Activated T-cell treated with anti-CD3 and anti-CD28 coated beads, Interleukin-2, amount 50 U/mL, for 48 hours (primary cell): ENCODE measurements at regions not wholly inside any gene's neighbourhood (a gene's known extent, or its start where the extent isn't known, plus 50 kb on each side); places are given as distances from the start of the nearest gene placed in this dataset.
A peak's percentile ranks its signal among the peaks of the same experiment; 100 is the strongest.

Experiments
- DNase-seq, 2 experiments: peaks; one replicate each; pipeline ENCODE4 v3.0.0-alpha.2; 2020

DNA sequence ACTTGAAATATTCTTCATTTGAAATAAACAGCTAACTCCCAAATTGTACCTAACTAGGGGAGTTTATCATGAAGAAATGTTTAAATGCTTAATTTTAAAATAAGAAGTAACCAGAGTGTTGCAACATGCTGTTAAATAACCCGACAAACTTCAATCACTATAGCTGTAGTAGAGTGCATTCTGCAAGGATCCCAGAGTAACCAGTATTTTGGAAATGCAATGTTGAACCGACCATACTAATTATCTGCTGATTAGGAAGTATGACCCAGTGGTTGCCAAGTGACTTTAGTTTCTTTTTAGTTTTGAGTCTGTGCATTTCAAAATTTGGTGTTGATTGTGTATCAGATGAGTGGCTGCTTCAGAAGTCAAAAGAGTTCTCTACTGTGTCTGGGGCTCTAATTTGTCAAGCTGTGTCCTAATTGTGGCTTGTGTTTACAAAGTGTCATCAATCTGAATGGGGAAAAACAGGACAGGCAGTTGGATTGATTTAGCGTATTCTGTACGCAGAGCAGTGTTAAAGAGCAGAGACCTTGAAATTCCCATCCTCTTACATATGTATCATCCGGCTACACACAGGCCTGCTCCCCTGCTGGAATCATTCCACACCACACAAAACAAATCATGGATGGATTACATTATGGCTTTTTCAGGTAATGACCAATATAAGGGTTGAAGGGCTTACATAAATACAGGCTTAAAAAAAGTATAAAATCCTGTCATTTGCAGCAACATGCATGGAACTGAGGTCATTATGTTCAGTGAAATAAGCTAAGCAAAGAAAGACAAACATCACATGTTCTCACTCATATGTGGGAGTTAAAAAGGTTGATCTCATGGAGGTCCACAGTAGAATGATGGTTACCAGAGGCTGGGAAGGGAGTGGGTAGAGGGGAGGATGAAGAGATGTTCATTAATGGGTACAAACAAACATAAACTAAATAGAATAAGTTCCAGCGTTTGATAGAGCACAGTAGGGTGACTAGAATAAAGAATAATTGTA lies 351.5 kb downstream of the KLF12 start:
- DNase-seq: no peak

DNA sequence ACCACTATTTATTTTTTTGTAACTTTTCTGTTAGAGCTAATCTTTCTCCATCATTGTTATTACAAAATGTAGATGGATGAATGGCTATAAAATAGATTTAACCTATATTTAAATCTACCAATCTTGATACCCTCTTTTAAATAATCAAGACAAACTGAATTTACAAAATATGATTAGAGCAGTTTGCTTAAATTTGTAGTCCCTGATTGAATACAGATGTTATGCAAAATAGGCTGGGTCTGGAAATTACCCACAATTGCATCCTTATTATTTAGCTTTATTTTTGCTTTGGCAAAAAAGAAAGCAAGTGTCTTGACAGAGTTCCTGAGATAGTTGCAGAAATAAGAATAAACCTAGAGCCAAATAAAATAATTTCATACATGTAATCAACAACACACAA lies 352.8 kb downstream of the KLF12 start:
- no peak for DNase-seq

DNA sequence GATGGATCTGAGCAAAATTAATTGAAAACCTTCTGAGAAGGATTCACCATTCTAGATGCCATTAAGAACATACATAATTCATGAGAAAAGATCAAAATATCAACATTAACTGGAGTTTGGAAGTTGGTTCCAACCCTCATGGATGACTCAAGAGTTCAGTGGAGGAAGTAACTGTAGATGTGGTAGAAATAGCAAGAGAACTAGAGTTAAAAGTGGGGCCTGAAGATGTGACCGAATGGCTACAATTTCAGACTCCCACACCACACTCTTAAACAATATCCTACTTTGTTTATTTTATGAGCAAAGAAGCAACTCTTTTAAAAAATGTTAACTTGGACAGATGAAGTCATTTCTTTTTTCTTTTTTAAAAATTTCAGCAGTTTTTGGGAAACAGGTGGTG lies 354.3 kb downstream of the KLF12 start:
- DNase-seq: no peak

DNA sequence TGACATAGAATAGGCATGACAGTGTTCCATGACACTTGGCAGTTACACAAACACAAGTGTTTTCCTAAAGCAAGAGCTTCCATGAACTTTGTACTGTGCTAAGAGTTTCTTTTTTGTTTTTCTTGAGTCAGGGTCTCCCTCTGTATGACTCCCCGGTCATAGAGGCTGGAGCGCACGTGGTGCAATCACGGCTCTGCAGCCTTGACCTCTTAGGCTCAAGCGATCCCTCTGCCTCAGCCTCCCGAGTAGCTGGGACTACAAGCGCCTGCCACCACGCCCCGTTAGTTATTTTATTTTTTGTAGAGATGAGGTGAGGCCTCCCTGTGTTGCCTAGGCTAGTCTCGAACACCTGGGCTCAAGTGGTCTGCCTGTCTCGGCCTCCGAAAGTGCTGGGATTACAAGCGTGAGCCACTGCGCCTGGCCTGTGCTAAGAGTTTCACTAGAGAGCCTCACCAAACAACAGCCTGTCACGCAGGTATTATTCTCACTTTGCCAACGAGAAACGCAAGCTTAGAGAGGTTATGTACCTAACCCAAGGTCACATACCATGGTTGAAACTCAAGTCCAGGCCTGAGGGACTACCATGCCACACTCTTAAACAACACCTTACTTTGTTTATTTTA lies 355.9 kb downstream of the KLF12 start:
- no peak for DNase-seq

DNA sequence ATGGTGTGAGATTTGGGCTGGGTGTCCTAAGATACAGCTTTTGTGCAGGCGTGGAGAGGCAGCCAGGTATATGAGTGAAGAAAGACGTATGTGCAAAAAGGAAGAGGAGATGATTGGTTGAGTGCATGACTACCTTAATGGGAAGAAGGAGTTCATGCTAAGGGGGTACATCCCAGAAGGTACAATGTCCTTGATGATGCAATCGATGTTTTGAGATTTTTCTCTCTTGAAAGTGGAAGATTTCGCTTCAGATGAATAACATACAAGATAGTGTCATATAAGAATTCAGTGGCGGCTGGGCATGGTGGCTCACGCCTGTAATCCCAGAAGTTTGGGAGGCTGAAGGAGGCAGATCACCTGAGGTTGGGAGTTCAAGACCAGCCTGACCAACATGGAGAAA lies 357.1 kb downstream of the KLF12 start:
- no peak for DNase-seq

DNA sequence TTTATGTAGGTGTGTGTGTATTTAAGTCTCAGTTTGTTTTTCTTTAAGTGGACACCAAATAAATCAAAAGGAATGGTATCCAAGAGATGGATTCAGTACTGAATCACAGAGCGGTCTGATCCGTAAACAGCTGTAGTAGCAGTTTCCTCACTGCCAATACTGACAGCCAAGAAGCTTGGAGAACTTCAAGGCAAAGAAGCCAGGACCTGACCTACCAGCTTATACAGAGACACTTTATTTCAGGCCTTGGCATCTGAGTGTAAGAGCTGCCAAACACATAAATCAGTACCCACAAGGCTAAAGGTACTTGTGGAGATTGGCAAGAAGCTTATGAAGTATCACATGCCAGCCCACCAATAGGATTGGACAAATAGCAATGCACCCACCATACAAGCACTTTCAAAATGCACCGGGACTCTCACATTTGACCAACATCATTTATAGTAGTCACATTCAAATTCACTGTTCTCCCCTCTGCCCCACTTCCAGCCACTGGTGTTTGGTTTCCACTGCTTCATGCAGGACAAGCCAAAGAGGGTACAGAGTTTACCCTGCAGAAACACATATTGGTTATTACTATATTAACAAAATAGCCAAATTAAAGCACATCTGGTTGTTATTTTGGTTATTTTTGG lies 357.9 kb downstream of the KLF12 start:
- DNase-seq: no peak

DNA sequence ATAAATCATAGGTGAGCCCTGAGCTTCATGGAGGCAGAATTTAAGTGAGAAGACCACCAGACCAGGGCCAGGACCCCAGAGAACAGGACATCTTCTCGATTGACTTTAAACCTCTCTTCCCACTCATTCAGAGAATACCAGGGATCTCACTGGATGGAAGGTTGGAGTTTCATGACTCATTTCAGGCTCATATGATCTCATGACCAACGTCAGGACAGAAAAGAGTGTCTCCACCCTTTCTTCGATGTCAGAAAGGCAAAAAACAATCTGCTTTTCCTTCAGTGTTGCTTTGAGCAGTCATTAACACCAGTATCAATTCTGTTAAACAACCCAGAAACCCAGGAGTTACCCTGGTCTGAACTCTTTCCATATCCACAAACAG lies 361.0 kb downstream of the KLF12 start:
- no peak for DNase-seq

DNA sequence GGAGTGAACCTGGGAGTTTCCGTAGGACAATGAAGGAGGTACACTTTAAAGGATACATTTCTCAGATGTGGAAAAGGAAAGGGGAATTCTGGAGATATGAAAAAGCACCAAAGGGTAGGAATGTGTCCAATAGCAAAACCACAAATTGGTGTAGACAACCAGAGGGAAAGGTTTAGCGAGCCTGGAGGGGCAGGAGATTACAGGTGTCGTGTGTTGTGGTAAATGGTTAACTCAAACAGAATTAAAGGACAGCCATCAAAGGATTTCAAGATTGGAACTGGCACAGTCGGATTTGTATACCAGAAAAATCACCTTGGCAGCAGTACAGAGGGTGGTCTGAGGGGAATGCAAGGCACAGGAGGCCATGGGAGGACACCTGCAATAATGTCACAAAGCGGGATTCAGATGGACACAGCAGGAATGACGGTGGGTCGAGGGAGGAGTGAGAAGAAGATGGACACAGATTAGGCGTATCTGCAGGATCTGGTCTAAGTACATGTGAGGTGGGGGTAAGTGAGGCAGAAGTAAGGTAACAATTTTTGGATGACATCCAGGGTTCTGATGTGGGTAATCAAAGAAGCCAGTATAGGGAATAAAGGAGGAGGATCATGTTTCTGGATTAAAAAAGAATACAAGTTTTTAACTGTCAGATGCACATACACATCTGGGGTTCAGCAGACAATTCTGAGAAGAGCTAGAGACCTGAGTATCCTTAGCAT lies 361.6 kb downstream of the KLF12 start:
- no peak for DNase-seq

DNA sequence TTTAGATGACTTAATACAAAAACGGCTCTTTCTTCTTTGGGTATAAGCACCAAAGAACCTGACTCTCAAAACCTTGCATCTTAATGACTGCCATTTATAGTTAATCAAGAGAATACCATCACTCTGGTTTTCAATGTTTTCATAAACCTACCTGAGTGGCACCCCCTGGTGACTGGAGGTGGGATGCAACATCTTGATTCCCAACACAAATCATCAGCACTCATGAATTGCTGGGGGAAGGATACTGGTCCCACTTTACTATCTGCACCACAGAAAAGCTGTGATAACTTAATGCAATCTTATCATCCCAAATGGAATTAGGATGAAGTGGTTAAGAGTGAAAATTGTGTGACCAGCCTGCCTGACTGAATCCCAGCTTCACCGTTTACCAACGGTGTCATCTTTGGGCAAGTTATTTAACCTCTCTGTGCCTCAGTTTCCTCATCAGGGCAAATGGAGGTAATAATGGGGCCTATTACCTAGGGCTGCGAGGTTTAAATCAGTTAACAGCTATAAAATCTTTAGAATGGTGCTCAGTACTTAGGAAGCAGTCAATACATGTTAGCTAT lies 366.4 kb downstream of the KLF12 start:
- peak; percentile 37 to 52 for DNase-seq

DNA sequence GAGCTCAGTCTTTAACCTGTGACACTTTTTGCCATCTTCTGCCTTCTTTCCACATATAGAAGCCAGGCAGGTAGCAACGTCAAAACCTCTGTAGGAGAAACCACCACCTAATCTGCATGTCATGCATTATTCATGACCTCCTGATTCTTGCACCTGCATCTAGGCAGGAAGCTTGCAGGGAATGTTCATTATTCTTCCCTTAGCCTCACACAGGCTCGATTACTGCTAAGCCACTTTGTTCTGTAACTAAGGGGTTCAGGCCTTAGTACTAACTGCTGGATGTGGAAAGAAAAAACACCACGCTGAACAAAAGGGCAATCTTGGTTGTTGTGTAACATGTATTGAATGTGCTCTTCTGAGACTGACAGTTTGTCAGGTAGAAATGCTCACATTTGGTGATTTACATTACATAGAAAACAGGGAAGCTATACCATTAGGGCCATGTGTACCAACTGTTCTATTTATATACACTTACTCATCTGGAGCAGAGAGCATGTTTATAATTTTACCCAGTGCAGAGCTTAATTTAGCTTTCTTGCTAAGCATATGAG lies 366.9 kb downstream of the KLF12 start:
- peak in 1 of 2 experiments; percentile 20 for DNase-seq

DNA sequence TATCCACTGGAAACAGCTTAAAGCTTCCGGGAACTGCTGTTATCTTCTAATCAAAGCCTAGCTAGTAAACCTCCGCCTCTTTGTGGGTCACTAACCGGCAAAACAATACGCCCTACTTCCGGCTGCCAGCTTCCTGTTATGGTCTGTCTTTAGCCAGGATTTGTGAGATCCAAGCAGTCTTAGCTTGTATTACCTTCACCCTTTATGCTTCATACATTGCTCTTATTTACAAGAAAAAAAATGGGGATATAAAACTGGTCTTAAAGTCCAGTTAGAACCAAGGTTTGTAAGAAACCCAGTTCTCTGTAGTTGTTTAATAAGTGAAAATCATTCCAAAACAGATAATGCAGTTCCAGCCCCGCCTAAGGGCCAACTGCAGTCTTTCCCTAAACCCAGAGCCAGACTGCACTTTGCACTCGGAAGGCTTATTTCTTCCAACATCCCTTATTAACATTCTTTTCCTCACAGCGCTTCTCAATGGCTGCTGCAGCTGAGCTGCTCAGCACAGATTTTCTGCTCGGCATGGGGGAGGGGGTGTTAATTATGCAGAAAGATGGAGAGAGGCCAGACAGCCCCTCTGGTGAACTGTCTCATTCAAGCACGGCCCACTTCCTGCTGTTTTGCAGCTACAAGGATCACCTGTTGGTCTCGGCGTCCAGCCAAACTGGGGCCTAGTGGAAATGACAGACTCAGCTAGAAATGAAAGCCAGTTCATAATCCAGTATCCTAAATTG lies 368.4 kb downstream of the KLF12 start:
- DNase-seq: peak; percentile 65 to 69

DNA sequence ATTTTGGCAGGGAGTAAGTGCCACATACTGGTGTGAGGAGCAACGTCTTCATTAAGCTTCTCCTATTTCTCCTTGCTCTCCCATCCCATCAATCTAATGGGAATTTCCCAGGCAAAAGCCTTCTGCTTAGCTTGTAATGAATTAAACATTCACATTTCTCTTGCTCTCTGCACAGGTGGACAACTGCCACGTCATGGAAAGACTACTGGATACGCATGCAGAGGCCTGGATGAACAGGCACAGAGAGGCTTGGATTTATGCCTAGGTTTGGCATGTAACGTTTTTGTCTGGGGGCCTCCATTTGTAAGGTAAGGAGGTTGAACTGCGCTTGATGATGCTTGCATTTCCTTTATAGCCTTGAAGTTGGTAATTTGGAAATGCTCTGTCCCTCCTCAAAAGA lies 374.8 kb downstream of the KLF12 start:
- no peak for DNase-seq

DNA sequence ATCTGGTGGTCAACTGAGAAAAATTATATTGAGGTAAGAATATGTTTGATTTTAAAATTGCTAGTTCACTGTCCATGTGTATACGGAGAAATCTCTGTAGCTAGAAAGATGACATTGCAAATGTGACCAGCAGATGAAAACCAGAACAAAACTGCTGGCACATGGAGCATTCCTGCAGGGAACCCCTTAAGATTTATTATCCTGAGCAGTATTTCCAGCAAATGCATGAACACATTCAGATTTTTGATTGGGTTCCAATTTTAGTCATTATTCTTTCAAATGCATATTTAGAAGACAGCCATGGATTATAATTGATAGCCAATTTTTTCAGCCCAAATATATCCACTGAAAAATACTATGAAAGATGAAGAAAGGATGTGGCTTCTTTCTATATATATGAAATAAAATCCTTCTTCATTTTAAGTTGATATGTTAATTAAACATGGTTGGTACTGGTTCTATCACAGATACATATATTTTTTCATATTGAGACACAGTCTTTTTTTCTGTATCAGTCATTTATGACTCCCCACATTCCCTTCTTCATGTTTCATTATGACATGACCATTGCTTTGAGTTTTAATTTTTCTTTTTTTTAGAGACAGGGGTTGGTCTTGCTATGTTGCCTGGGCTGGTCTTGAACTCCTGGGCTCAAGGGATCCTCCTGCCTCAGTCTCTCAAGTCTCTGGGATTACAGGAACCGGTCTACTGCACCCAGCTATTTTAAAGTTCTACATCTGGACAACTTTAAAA lies 376.5 kb downstream of the KLF12 start:
- DNase-seq: no peak

DNA sequence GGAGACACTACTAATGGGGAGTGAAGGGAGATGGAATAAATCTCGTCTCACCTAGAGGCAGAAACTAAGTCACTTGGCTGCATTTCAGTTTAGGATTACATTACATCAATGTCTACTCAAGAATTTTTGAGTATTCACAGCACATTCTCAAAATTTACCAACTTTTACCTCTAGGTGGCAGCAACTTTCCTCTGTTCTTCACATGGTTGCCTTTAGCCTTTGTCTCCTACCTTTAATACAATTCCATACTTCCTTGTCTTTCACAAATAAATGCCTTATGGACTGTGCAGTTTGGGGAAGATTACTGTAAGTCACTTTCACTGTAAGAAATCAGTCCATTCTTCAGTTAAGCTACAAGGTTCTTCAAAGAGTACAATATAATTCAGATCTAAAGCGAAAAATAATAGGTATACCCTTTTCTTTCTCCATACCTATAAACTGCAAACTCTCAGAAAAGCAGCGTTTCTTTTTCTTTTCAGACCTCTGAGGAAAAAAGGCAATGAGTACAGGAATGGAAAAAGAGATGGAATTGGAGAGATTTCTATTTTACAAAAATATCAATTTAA lies 379.4 kb downstream of the KLF12 start:
- no peak for DNase-seq

DNA sequence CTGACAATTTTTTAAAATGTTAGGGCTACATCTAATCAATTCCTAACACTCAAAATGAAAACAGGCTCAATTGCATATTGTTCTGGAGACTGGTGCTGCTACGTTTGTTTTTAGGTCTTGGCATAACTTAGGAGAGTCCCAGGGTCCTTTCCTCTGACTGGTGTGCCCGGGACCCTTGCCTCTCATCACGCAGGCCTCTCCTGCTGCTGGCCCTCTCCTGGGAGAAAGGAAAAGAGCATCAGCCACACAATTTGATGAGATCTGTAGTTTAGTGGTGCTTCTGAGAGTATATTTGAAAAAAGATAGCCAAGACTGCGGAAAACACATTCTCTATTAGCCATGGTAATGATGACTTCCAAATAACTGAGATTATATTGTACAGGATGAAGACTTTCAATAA lies 380.0 kb downstream of the KLF12 start:
- no peak for DNase-seq

DNA sequence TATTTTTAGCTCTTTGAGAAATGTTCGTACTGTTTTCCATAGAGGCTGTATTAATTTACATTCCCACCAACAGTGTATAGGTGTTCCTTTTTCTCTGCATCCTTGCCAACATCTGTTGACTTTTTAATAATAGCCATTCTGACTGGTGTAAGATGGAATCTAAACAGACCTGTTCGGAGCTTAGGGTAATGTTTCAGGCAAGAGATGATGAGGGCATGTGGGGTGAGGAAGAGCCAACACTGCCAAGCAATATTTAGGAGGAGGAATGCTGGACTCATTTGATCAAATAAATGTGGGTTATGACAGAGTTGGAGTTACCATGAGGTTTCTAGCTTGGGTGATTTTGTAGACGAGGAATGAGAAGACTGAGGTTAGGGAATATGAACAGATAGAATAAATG lies 382.9 kb downstream of the KLF12 start:
- no peak for DNase-seq

DNA sequence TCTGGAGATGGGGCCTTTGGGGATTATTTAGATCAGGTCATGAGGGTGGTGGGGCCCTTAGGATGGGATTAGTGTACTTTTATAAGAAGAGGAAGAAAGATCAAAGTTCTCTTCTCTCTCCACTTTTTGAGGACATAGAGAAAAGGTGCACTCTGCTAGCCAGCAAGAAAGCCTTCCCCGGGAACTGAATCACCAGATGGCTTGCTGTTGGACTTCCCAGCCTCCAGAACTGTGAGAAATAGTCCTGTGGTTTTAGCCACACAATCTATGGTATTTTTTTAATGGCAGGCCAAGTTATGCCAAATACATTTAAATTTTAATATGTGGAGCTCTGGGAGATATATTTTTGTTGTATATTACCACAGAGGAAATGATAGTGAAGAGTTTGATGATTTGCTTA lies 385.8 kb downstream of the KLF12 start:
- DNase-seq: no peak

DNA sequence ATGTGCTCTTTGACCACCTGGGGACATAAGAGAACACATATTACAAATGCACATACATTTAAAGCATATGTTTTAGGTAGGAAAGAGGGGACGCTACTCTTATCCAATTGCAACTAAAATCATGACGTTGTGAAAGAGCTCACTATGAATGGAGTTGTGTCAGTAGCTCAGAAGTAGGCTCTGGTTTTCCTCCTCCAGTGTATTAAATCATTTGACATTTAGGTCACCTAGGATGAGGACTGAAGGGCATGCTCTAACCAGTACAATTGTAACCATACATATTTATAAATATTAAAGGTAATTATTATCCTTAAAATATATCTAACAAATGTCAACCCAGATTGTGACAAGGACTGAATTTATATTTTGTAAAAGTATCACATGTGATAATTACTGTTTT lies 389.0 kb downstream of the KLF12 start:
- DNase-seq: no peak

DNA sequence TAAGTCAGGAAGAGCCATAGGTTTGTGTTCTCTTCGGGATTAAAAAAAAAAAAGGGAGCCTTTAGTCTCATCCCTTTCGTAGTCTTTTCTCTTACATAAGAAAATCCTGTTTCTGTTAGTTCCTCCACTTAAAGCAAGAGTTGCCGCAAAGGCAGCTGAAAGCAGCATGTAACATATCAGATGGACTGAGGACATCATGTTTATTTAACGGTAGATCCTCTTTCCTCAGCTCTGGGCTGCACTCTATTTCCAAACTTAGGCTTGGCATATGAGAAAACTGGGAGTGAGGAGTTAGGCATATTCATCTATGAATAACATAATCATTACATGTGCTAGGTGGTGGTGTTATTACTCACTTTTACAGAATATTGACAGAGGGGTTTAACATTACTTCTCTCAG lies 391.2 kb downstream of the KLF12 start:
- no peak for DNase-seq

DNA sequence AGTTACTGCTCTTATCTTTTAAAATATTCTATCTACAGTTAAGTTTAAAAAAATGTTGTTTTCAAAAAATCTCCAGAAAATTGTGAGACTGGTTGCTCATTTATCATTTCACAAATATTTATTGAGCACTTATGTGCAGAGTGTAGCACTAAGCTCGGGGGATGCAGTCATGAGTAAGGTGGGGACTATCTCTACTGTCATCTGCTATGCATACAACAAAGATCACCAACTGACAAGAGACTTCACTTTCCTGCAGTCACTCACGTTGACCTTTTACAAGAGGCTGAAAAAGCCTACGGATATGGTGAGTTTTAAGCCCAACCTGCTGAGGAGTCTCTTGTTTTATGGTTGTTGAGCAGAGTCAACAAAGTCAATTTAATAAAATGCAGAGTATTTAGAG lies 392.5 kb downstream of the KLF12 start:
- DNase-seq: no peak

DNA sequence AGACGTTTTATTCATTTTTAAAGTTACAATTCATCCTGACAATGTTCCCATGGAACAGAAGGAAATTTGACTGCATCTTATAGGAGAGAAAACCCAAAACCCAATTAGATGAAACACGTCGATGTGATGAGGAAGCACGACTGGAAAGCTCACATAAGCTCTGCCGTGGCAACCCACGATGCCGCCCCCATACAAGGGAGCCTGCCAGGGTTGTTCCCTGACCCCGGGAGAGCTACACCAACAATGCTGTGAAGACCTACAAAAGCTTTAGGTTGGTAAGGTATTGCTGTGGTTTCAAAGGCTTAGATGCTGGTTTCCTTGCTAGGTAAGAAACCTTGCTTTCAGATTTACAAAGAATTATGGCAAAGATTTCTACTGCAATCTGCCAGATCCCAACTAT lies 393.1 kb downstream of the KLF12 start:
- DNase-seq: no peak
